GM23338 (cell line): ENCODE measurements at regions not wholly inside any gene's neighbourhood (a gene's known extent, or its start where the extent isn't known, plus 50 kb on each side); places are given as distances from the start of the nearest gene placed in this dataset.

ENCODE experiments used
- ATAC-seq: fragments of 200-7000 bp; cut with Tn5 transposase; 3 replicates; pipeline ENCODE4 v1.9.1; 2020
- DNase-seq: peaks from one replicate; pipeline ENCODE4 v3.0.0-alpha.2; 2015; ENCODE audit warnings: low spot score
- H2AFZ ChIP-seq: fragments of 200-600 bp; sonication (generic); 2 replicates; pipeline ENCODE4 v1.8.0; 2016; ENCODE audit warnings: antibody characterized with exemption, mild to moderate bottlenecking, moderate library complexity
- H3F3A ChIP-seq: fragments of 200-600 bp; sonication (generic); replicated peaks from 2 replicates; pipeline ENCODE4 v1.8.0; 2017; ENCODE audit warnings: antibody characterized with exemption, mixed run types, low read depth
- H3K27ac ChIP-seq: fragments of 200-600 bp; sonication (generic); 2 replicates; pipeline ENCODE4 v1.6.1; 2016; ENCODE audit warnings: low read depth
- H3K27me3 ChIP-seq: fragments of 200-600 bp; sonication (generic); 2 replicates; pipeline ENCODE4 v1.8.0; 2016; ENCODE audit warnings: mild to moderate bottlenecking, mixed run types, moderate library complexity; ENCODE audit not compliant: insufficient read depth
- H3K36me3 ChIP-seq: fragments of 200-600 bp; sonication (generic); 2 replicates; pipeline ENCODE4 v1.8.0; 2016; ENCODE audit warnings: mild to moderate bottlenecking; ENCODE audit not compliant: insufficient read depth
- H3K4me1 ChIP-seq: fragments of 200-600 bp; sonication (generic); 2 replicates; pipeline ENCODE4 v1.8.0; 2016; ENCODE audit warnings: mild to moderate bottlenecking, moderate library complexity; ENCODE audit not compliant: insufficient read depth
- H3K4me2 ChIP-seq: fragments of 200-600 bp; sonication (generic); 2 replicates; pipeline ENCODE4 v1.7.1; 2017; ENCODE audit warnings: mixed run types
- H3K4me3 ChIP-seq: fragments of 200-600 bp; sonication (generic); 2 replicates; pipeline ENCODE4 v1.6.1; 2016; ENCODE audit warnings: mixed run types
- H3K79me2 ChIP-seq: fragments of 200-600 bp; sonication (generic); replicated peaks from 2 replicates; pipeline ENCODE4 v1.8.0; 2017; ENCODE audit warnings: mild to moderate bottlenecking; ENCODE audit not compliant: insufficient read depth
- H3K9me2 ChIP-seq: fragments of 200-600 bp; sonication (generic); 2 replicates; pipeline ENCODE4 v1.8.0; 2017; ENCODE audit not compliant: insufficient read depth
- H4K20me1 ChIP-seq: fragments of 200-600 bp; sonication (generic); replicated peaks from 2 replicates; pipeline ENCODE4 v1.8.0; 2017; ENCODE audit warnings: mild to moderate bottlenecking; ENCODE audit not compliant: insufficient read depth
- H3K27ac Mint-ChIP-seq: 2 replicates; pipeline ENCODE4 v1.8.0; 2020; ENCODE audit warnings: inconsistent platforms, mild to moderate bottlenecking, moderate library complexity, mixed read lengths
- H3K27me3 Mint-ChIP-seq: 3 replicates; pipeline ENCODE4 v1.8.0; 2022; ENCODE audit warnings: low read depth, mild to moderate bottlenecking, moderate library complexity, mixed read lengths, inconsistent platforms; ENCODE audit not compliant: insufficient read depth, poor library complexity
- H3K36me3 Mint-ChIP-seq: 3 replicates; pipeline ENCODE4 v1.8.0; 2021; ENCODE audit warnings: low read depth, mild to moderate bottlenecking, inconsistent platforms, moderate library complexity, mixed read lengths
- H3K4me1 Mint-ChIP-seq: 3 replicates; pipeline ENCODE4 v1.8.0; 2020; ENCODE audit warnings: mild to moderate bottlenecking, inconsistent platforms, mixed read lengths
- H3K4me3 Mint-ChIP-seq: 3 replicates; pipeline ENCODE4 v1.8.0; 2021; ENCODE audit warnings: moderate library complexity, mild to moderate bottlenecking, inconsistent platforms, mixed read lengths
- H3K9me3 Mint-ChIP-seq: 3 replicates; pipeline ENCODE4 v1.8.0; 2020; ENCODE audit warnings: moderate library complexity, mild to moderate bottlenecking, inconsistent platforms, mixed read lengths
- CREB1 ChIP-seq: fragments of 250-450 bp; sonication (Bioruptor Pico); IDR thresholded peaks from 2 replicates; pipeline ENCODE4 v1.5.0; 2020; ENCODE audit warnings: low read depth, mild to moderate bottlenecking, moderate library complexity
- CTCF ChIP-seq, 2 experiments: fragments of 200-600 bp in 1 of 2; sonication (generic) in 1 of 2; conservative IDR thresholded peaks; 2 replicates each; pipeline versions ENCODE4 v1.5.1 to v1.6.1; 2016 to 2017; ENCODE audit warnings: antibody characterized with exemption in 2 of 2, low read depth in 2 of 2, mild to moderate bottlenecking in 2 of 2, moderate library complexity in 1 of 2
- EZH2 ChIP-seq: fragments of 200-600 bp; sonication (generic); IDR thresholded peaks from one replicate; pipeline ENCODE4 v1.8.0; 2017; ENCODE audit warnings: antibody characterized with exemption, mild to moderate bottlenecking, low read depth; ENCODE audit not compliant: unreplicated experiment
- EZH2phosphoT487 ChIP-seq: fragments of 200-600 bp; sonication (generic); IDR thresholded peaks from one replicate; pipeline ENCODE4 v1.8.1; 2018; ENCODE audit warnings: antibody characterized with exemption; ENCODE audit not compliant: unreplicated experiment
- JUNB ChIP-seq: IDR thresholded peaks from one replicate; pipeline ENCODE4 v1.6.1; 2016; ENCODE audit warnings: antibody characterized with exemption; ENCODE audit not compliant: unreplicated experiment
- NANOG ChIP-seq: IDR thresholded peaks from 2 replicates; pipeline ENCODE4 v1.6.1; 2016; ENCODE audit warnings: antibody characterized with exemption, borderline replicate concordance
- POLR2AphosphoS5 ChIP-seq: IDR thresholded peaks from 2 replicates; pipeline ENCODE4 v1.6.1; 2016; ENCODE audit warnings: antibody characterized with exemption, low read depth
- REST ChIP-seq: IDR thresholded peaks from one replicate; pipeline ENCODE4 v1.6.1; 2018; ENCODE audit warnings: antibody characterized with exemption; ENCODE audit not compliant: unreplicated experiment
- STAT1 ChIP-seq: IDR thresholded peaks from one replicate; pipeline ENCODE4 v1.6.1; 2016; ENCODE audit warnings: antibody characterized with exemption; ENCODE audit not compliant: unreplicated experiment
- ZNF114 ChIP-seq: fragments of 250-450 bp; sonication (Bioruptor Pico); IDR thresholded peaks from 2 replicates; pipeline ENCODE4 v1.5.0; 2020; ENCODE audit warnings: mild to moderate bottlenecking, moderate library complexity
- ZNF331 ChIP-seq: fragments of 250-450 bp; sonication (Bioruptor Pico); IDR thresholded peaks from 2 replicates; pipeline ENCODE4 v1.5.0; 2020; ENCODE audit warnings: low read depth, mild to moderate bottlenecking, moderate library complexity
- ZNF462 ChIP-seq: fragments of 250-450 bp; sonication (Bioruptor Pico); IDR thresholded peaks from 2 replicates; pipeline ENCODE4 v1.5.0; 2020; ENCODE audit warnings: mild to moderate bottlenecking, moderate library complexity
- TF ChIP-seq, protein P1 (sequence below): IDR thresholded peaks from 2 replicates; pipeline ENCODE4 v1.6.1; 2016; ENCODE audit warnings: antibody characterized with exemption

GRCh38 chr9:106696804-106697203, 166.2 kb upstream of the ZNF462 start:
- no peak for ATAC-seq
- peaks cover 25% of the 10 kb centered on the region for H3K4me1 Mint-ChIP-seq

More at GRCh38 chr9:106696804-106697203, 166.2 kb upstream of the ZNF462 start:
- Mint-ChIP-seq H3K9me3 (no peaks in the 10 kb centered on the region), H3K27me3 (peaks cover 2% of the 10 kb centered on the region), H3K4me3 (no peak overlapping the region), H3K36me3 (no peaks in the 10 kb centered on the region), H3K27ac (no peak overlapping the region)
- Histone ChIP-seq H3K4me2 (no peak overlapping the region), H3K27ac (peak overlapping the region; percentile 34; the same call in 1 of the 2 replicates), H2AFZ (peak overlapping the region; percentile 52; the same call in 1 of the 2 replicates), H3K9me2 (no peaks in the 10 kb centered on the region; the same call in 1 of the 2 replicates), H3K36me3 (no peaks in the 10 kb centered on the region), H3K79me2 (no peaks in the 10 kb centered on the region), H3K27me3 (no peaks in the 10 kb centered on the region), H3K4me3 (no peak overlapping the region), H3F3A (no peaks in the 10 kb centered on the region), H4K20me1 (no peaks in the 10 kb centered on the region), H3K4me1 (peaks cover 10% of the 10 kb centered on the region)
- TF ChIP-seq JUNB (no peak), REST (no peak), ZNF462 (CRISPR knock-in tag) (no peak), CTCF (conservative IDR thresholded peaks at IDR 0.05; ENCODE audit: low read depth in 2 of 2) (no peak), EZH2phosphoT487 (no peak), ZNF114 (CRISPR knock-in tag) (no peak), POLR2AphosphoS5 (no peak), NANOG (no peak), EZH2 (no peak), CREB1 (CRISPR knock-in tag) (no peak), ZNF331 (CRISPR knock-in tag) (no peak), STAT1 (no peak)
- TF ChIP-seq, protein P1, sequence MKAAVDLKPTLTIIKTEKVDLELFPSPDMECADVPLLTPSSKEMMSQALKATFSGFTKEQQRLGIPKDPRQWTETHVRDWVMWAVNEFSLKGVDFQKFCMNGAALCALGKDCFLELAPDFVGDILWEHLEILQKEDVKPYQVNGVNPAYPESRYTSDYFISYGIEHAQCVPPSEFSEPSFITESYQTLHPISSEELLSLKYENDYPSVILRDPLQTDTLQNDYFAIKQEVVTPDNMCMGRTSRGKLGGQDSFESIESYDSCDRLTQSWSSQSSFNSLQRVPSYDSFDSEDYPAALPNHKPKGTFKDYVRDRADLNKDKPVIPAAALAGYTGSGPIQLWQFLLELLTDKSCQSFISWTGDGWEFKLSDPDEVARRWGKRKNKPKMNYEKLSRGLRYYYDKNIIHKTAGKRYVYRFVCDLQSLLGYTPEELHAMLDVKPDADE: no peak
- DNase-seq: peak; percentile 8
